ENCODE measurements at regions not wholly inside any gene's neighbourhood (a gene's known extent, or its start where the extent isn't known, plus 50 kb on each side); places are given as distances from the start of the nearest gene placed in this dataset.

GRCh38 chr2:120886534-120887319 lies 151.1 kb downstream of the GLI2 start:
- no peak for TF ChIP-seq CTCF (conservative IDR thresholded peaks at IDR 0.05 in 1 of 2, IDR thresholded peaks at IDR 0.05 in 1 of 2; ENCODE audit: extremely low read depth in 1 of 2, insufficient read depth in 1 of 2, low read depth in 1 of 2, low read length in 2 of 2)
- no peak for TF ChIP-seq EZH2 (IDR thresholded peaks at IDR 0.05; ENCODE audit: borderline replicate concordance, low read length)

Measured in mammary epithelial cell (primary cell).